Heart right ventricle (tissue), 16 donors: ENCODE measurements at regions not wholly inside any gene's neighbourhood (a gene's known extent, or its start where the extent isn't known, plus 50 kb on each side); places are given as distances from the start of the nearest gene placed in this dataset.

ENCODE experiments used
- ATAC-seq, 8 donors: fragments of 200-7000 bp; cut with Tn5 transposase; one replicate each; pipeline ENCODE4 v1.9.1; 2020; ENCODE audit warnings: mild to moderate bottlenecking in 8 of 8, moderate library complexity in 8 of 8, moderate number of reproducible peaks in 1 of 8
- DNase-seq, 2 donors: peaks; one replicate each; pipeline ENCODE4 v3.0.0-alpha.2; 2020
- H3K27ac ChIP-seq, 10 donors: fragments of 200-600 bp; sonication (generic) in 2 of 10; one replicate each; pipeline versions ENCODE4 v1.5.0 to v1.8.0; 2020 to 2022; ENCODE audit warnings: mild to moderate bottlenecking in 3 of 10
- H3K27me3 ChIP-seq, 7 donors: fragments of 200-600 bp; one replicate each; pipeline ENCODE4 v1.8.0; 2021 to 2022; ENCODE audit warnings: mild to moderate bottlenecking in 2 of 7
- H3K36me3 ChIP-seq, 9 donors: fragments of 200-600 bp; sonication (generic) in 1 of 9; one replicate each; pipeline versions ENCODE4 v1.5.0 to v1.8.0; 2020 to 2022; ENCODE audit warnings: mild to moderate bottlenecking in 2 of 9
- H3K4me1 ChIP-seq, 9 donors: fragments of 200-600 bp; sonication (generic) in 1 of 9; one replicate each; pipeline versions ENCODE4 v1.5.0 to v1.8.0; 2020 to 2022; ENCODE audit warnings: mild to moderate bottlenecking in 4 of 9
- H3K4me3 ChIP-seq, 10 donors: fragments of 200-600 bp; sonication (generic) in 2 of 10; one replicate each; pipeline versions ENCODE4 v1.5.0 to v1.8.0; 2020 to 2022; ENCODE audit warnings: mild to moderate bottlenecking in 7 of 10, moderate library complexity in 2 of 10
- H3K9me3 ChIP-seq, 11 donors: fragments of 200-600 bp in 10 of 11; sonication (generic) in 2 of 11; one replicate each; pipeline versions ENCODE4 v1.5.0 to v1.8.0; 2013 to 2022; ENCODE audit warnings: mild to moderate bottlenecking in 2 of 11, control low read depth in 1 of 11, moderate library complexity in 1 of 11
- CTCF ChIP-seq, 9 donors: fragments of 200-600 bp; sonication (generic) in 2 of 9; IDR thresholded peaks; one replicate each; pipeline versions ENCODE4 v1.5.0 to v1.8.0; 2021 to 2022; ENCODE audit warnings: antibody characterized with exemption in 9 of 9, mild to moderate bottlenecking in 5 of 9, moderate library complexity in 1 of 9
- WGBS, 2 donors: extraction: QIAGEN DNeasy Blood & Tissue Kit; methylation state at CpG; one replicate each; pipeline ENCODE4 v1.1.7; 2013; ENCODE audit warnings: inconsistent platforms in 1 of 2; 5-methylcytosine and 5-hydroxymethylcytosine counted together
- intact Hi-C, 10 donors: fragments of 100-400 bp; cut with DNase I; formaldehyde crosslinking; loops; one replicate each; pipeline versions ENCODE4 v1.11.1 to v1.14.2; 2022
- donor health status: Arrhythmogenic right ventricular cardiomyopathy.
- donor health status: ischemic (EF 13 %, LVEDD 7.1; RV severe dilation, severe dysfunction).
- donor health status: healthy with polysubstance abuse.
- donor health status: DM: no; HTN: yes; CAD: no.
- donor health status: DM: no; HTN: no; CAD: no.
- donor health status: ischemic (EF 25% LVEDD 6.9; RV normal size, moderate dysfunction).
- donor health status: ischemic (EF 25% LVEDD 5.7; RV mildly dilated, moderate dysfunction).
- donor health status: healthy.
- donor health status: DM: yes; HTN: yes; CAD: no.
- donor health status: Ischemic cardiomyopathy.
- donor health status: ischemic (EF 35%, LVEDD 5.7; RV mildly dilated, moderate dysfunction).
- donor health status: nonischemic (EF 11% LVEDD 7.7; RV severe dilation, severe dysfunction).
- donor health status: DM: yes; HTN: yes; CAD: no.
- donor health status: PGD.
- donor health status: ischemic (EF 29% LVEDD 5.4; RV normal size, mild dysfunction).
- donor health status: nonischemic (EF 23%, LVEDD 6.1; RV moderate dilation, normal function).

- intact Hi-C loops, result loop anchor here in 7 of 10 donors (2.0 to 10.0 kb wide), 6 partner anchors 70 to 513 kb away; partner anchors contain the start of gene SMOC2 (in 2 of the 7)
- H3K27me3 ChIP-seq, result peaks cover 0 to 42% (median 4%) of the 10 kb centered on the region in 7 donors
- TF ChIP-seq CTCF (IDR thresholded peaks at IDR 0.05), result no peak
- H3K9me3 ChIP-seq, result no peaks in the 10 kb centered on the region
- ATAC-seq (no peak), DNase-seq (no peak)
- H3K4me3 ChIP-seq, result no peak overlapping the region
- peaks cover 0 to 14% (median 6%) of the 10 kb centered on the region in 9 donors for H3K4me1 ChIP-seq
- WGBS, 2 donors, result 93% methylated on average over 21 of the region's 21 CpGs
- H3K36me3 ChIP-seq, result no peaks in the 10 kb centered on the region
- no peak overlapping the region for H3K27ac ChIP-seq
Observed at GRCh38 chr6:168371981-168372711, 52.6 kb upstream of the DACT2 start.

- H3K36me3 ChIP-seq, result no peaks in the 10 kb centered on the region
- TF ChIP-seq CTCF (IDR thresholded peaks at IDR 0.05), result no peak
- DNase-seq, result no peak
- no peak overlapping the region for H3K4me3 ChIP-seq
- no peak overlapping the region for H3K27ac ChIP-seq
- peaks cover 0 to 17% (median 6%) of the 10 kb centered on the region in 9 donors for H3K4me1 ChIP-seq
- 81 to 86% methylated on average over 16 of the region's 16 CpGs for WGBS, 2 donors
- H3K27me3 ChIP-seq, result peaks cover 0 to 36% (median 0%) of the 10 kb centered on the region in 7 donors
- no peaks in the 10 kb centered on the region for H3K9me3 ChIP-seq
- intact Hi-C loops, result loop anchor here in 3 of 10 donors (5.0 to 10.0 kb wide), 5 partner anchors 69 to 244 kb away; partner anchors contain the start of gene SMOC2 (in 2 of the 3)
- ATAC-seq, result no peak
Observed at GRCh38 chr6:168372889-168373288, 53.3 kb upstream of the DACT2 start.

- H3K27ac ChIP-seq, result no peak overlapping the region
- H3K4me3 ChIP-seq, result no peak overlapping the region
- H3K9me3 ChIP-seq, result no peaks in the 10 kb centered on the region
- TF ChIP-seq CTCF (IDR thresholded peaks at IDR 0.05), result no peak
- H3K27me3 ChIP-seq, result peaks cover 0 to 36% (median 0%) of the 10 kb centered on the region in 7 donors
- H3K4me1 ChIP-seq, result peaks cover 0 to 17% (median 6%) of the 10 kb centered on the region in 9 donors
- 92 to 96% methylated on average over 7 of the region's 7 CpGs for WGBS, 2 donors
- intact Hi-C loops, result loop anchor here in 3 of 10 donors (5.0 to 10.0 kb wide), 5 partner anchors 69 to 244 kb away; partner anchors contain the start of gene SMOC2 (in 2 of the 3)
- no peaks in the 10 kb centered on the region for H3K36me3 ChIP-seq
- no peak for DNase-seq
- no peak for ATAC-seq
Observed at GRCh38 chr6:168373389-168373788, 53.8 kb upstream of the DACT2 start.

- no peak for DNase-seq
- no peak for TF ChIP-seq CTCF (IDR thresholded peaks at IDR 0.05)
- ATAC-seq, result no peak
- H3K4me3 ChIP-seq, result no peak overlapping the region
- intact Hi-C loops, result loop anchor here in 3 of 10 donors (5.0 to 10.0 kb wide), 5 partner anchors 68 to 243 kb away; partner anchors contain the start of gene SMOC2 (in 2 of the 3)
- H3K9me3 ChIP-seq, result no peaks in the 10 kb centered on the region
- peaks cover 0 to 30% (median 0%) of the 10 kb centered on the region in 7 donors for H3K27me3 ChIP-seq
- 84 to 87% methylated on average over 13 of the region's 13 CpGs for WGBS, 2 donors
- H3K36me3 ChIP-seq, result no peaks in the 10 kb centered on the region
- H3K4me1 ChIP-seq, result peaks cover 0 to 17% (median 6%) of the 10 kb centered on the region in 9 donors
- no peak overlapping the region for H3K27ac ChIP-seq
Observed at GRCh38 chr6:168374051-168374502, 54.5 kb upstream of the DACT2 start.
